Neural crest cell (in vitro differentiated cells): ENCODE measurements at regions not wholly inside any gene's neighbourhood (a gene's known extent, or its start where the extent isn't known, plus 50 kb on each side); places are given as distances from the start of the nearest gene placed in this dataset.

Experiments
- DNase-seq: peaks from one replicate; pipeline ENCODE4 v3.0.0; 2021; ENCODE audit warnings: low read depth, mixed read lengths, low spot score
- H3K27ac Mint-ChIP-seq: one replicate; pipeline ENCODE4 v1.8.0; 2021; ENCODE audit warnings: mild to moderate bottlenecking, mixed read lengths; ENCODE audit not compliant: unreplicated experiment
- H3K27me3 Mint-ChIP-seq: 2 replicates; pipeline ENCODE4 v1.8.0; 2021; ENCODE audit warnings: low read depth, mild to moderate bottlenecking, mixed read lengths
- H3K36me3 Mint-ChIP-seq: 2 replicates; pipeline ENCODE4 v1.8.0; 2021; ENCODE audit warnings: low read depth, mild to moderate bottlenecking, mixed read lengths
- H3K4me1 Mint-ChIP-seq: 2 replicates; pipeline ENCODE4 v1.8.0; 2021; ENCODE audit warnings: mixed read lengths
- H3K4me3 Mint-ChIP-seq: one replicate; pipeline ENCODE4 v1.8.0; 2021; ENCODE audit warnings: mild to moderate bottlenecking, mixed read lengths
- H3K9me3 Mint-ChIP-seq: 2 replicates; pipeline ENCODE4 v1.8.0; 2021; ENCODE audit warnings: mixed read lengths
- CTCF ChIP-seq: fragments of 200-600 bp; sonication (generic); conservative IDR thresholded peaks from 2 replicates; pipeline ENCODE4 v1.5.0; 2021; ENCODE audit warnings: antibody characterized with exemption, mild to moderate bottlenecking

- no peak for DNase-seq
- Mint-ChIP-seq H3K27ac (no peak overlapping the region), H3K27me3 (no peaks in the 10 kb centered on the region), H3K9me3 (no peaks in the 10 kb centered on the region), H3K4me1 (no peaks in the 10 kb centered on the region), H3K36me3 (no peaks in the 10 kb centered on the region), H3K4me3 (no peak overlapping the region)
- TF ChIP-seq CTCF, result no peak
These were observed 59.5 kb downstream of the FZD1 start for GRCh38 chr7:91323626-91324158.

- no peaks in the 10 kb centered on the region for H3K4me1 Mint-ChIP-seq
- H3K4me3 Mint-ChIP-seq, result no peak overlapping the region
- no peaks in the 10 kb centered on the region for H3K9me3 Mint-ChIP-seq
- no peaks in the 10 kb centered on the region for H3K27me3 Mint-ChIP-seq
- H3K36me3 Mint-ChIP-seq, result no peaks in the 10 kb centered on the region
- TF ChIP-seq CTCF, result no peak
- DNase-seq, result no peak
- H3K27ac Mint-ChIP-seq, result no peak overlapping the region
These were observed 60.4 kb downstream of the FZD1 start for GRCh38 chr7:91324663-91325062.

GRCh38 chr7:91325726-91326125 is 61.5 kb downstream of the FZD1 start:
- H3K4me1 Mint-ChIP-seq, result no peaks in the 10 kb centered on the region
- no peak overlapping the region for H3K4me3 Mint-ChIP-seq
- no peak for TF ChIP-seq CTCF
- H3K27me3 Mint-ChIP-seq, result no peaks in the 10 kb centered on the region
- H3K36me3 Mint-ChIP-seq, result no peaks in the 10 kb centered on the region
- H3K9me3 Mint-ChIP-seq, result no peaks in the 10 kb centered on the region
- H3K27ac Mint-ChIP-seq, result no peak overlapping the region
- DNase-seq, result no peak

GRCh38 chr7:91326516-91327199 is 62.4 kb downstream of the FZD1 start:
- no peaks in the 10 kb centered on the region for H3K36me3 Mint-ChIP-seq
- no peaks in the 10 kb centered on the region for H3K9me3 Mint-ChIP-seq
- H3K4me1 Mint-ChIP-seq, result no peaks in the 10 kb centered on the region
- H3K27ac Mint-ChIP-seq, result no peak overlapping the region
- H3K27me3 Mint-ChIP-seq, result no peaks in the 10 kb centered on the region
- no peak for DNase-seq
- TF ChIP-seq CTCF, result no peak
- H3K4me3 Mint-ChIP-seq, result no peak overlapping the region

GRCh38 chr7:91327346-91327745 is 63.1 kb downstream of the FZD1 start:
- Mint-ChIP-seq H3K27me3 (no peaks in the 10 kb centered on the region), H3K4me1 (no peaks in the 10 kb centered on the region), H3K36me3 (no peaks in the 10 kb centered on the region), H3K9me3 (no peaks in the 10 kb centered on the region), H3K4me3 (no peak overlapping the region), H3K27ac (no peak overlapping the region)
- TF ChIP-seq CTCF, result no peak
- DNase-seq, result no peak
